GM12878 (cell line): ENCODE measurements at regions not wholly inside any gene's neighbourhood (a gene's known extent, or its start where the extent isn't known, plus 50 kb on each side); places are given as distances from the start of the nearest gene placed in this dataset.

Experiments used
- ATAC-seq: fragments of 200-7000 bp; cut with Tn5 transposase; 3 replicates; pipeline ENCODE4 v1.9.1; 2020; ENCODE audit warnings: mild to moderate bottlenecking, moderate library complexity
- BruUV-seq: library from RNA; stranded (reverse); fragments of 400-500 nt; replicated peaks from 2 replicates; lab custom pipeline; 2021; lab: Mats Ljungman, UMichigan
- CTCF ChIA-PET: fragments of 300-600 bp; sonication (Branson Sonifier 250); formaldehyde crosslinking; extraction: SDS; loops from one replicate; lab custom pipeline; 2021; ENCODE audit warnings: inconsistent platforms; lab: Yijun Ruan, JAX
- POLR2A ChIA-PET: fragments of 350-600 bp; formaldehyde crosslinking; extraction: SDS; loops from one replicate; lab custom pipeline; 2021; ENCODE audit warnings: inconsistent platforms; lab: Charles Lee
- RAD21 ChIA-PET: fragments of 300-600 bp; sonication (Branson Sonifier 250); formaldehyde crosslinking; loops from one replicate; lab custom pipeline; 2023; ENCODE audit warnings: antibody characterized with exemption; ENCODE audit not compliant: unreplicated experiment; lab: Charles Lee
- SMC1A ChIA-PET: fragments of 300-600 bp; sonication (Branson Sonifier 250); formaldehyde crosslinking; loops from one replicate; lab custom pipeline; 2023; ENCODE audit not compliant: unreplicated experiment, uncharacterized antibody; lab: Charles Lee
- DNase-seq: peaks from one replicate; pipeline ENCODE4 v3.0.0-alpha.2; 2011; ENCODE audit warnings: low read depth, low spot score
- FAIRE-seq: peaks from 3 replicates; lab custom pipeline; 2011; peaks lifted over from hg19 to GRCh38; lab: Jason Lieb, UNC
- H2AFZ ChIP-seq: 2 replicates; pipeline ENCODE4 v1.6.0; 2011; ENCODE audit warnings: low read depth, low read length, control low read depth; ENCODE audit not compliant: control insufficient read depth
- H3K27ac ChIP-seq: 2 replicates; pipeline ENCODE4 v1.5.1; 2011; ENCODE audit warnings: control low read depth; ENCODE audit not compliant: control insufficient read depth, insufficient read depth
- H3K27me3 ChIP-seq, 2 experiments: replicated peaks in 1 of 2; 2 replicates each; pipeline versions ENCODE4 v1.6.0 to v1.6.1; 2011; ENCODE audit warnings: low read length in 1 of 2; ENCODE audit not compliant: control insufficient read depth in 2 of 2, insufficient read depth in 2 of 2
- H3K36me3 ChIP-seq, 2 experiments: 2 replicates each; pipeline ENCODE4 v1.5.1; 2011; ENCODE audit warnings: low read length in 1 of 2; ENCODE audit not compliant: control insufficient read depth in 2 of 2, insufficient read depth in 2 of 2
- H3K4me1 ChIP-seq: 2 replicates; pipeline ENCODE4 v1.6.1; 2011; ENCODE audit warnings: mild to moderate bottlenecking, low read length, moderate library complexity, mixed read lengths; ENCODE audit not compliant: control insufficient read depth, insufficient read depth
- H3K4me2 ChIP-seq: 2 replicates; pipeline ENCODE4 v1.6.0; 2011; ENCODE audit warnings: control low read depth; ENCODE audit not compliant: control insufficient read depth, insufficient read depth
- H3K4me3 ChIP-seq: fragments of 200-600 bp; sonication (generic); 2 replicates; pipeline ENCODE4 v1.5.1; 2016
- H3K79me2 ChIP-seq: 2 replicates; pipeline ENCODE4 v1.6.0; 2011; ENCODE audit warnings: low read length; ENCODE audit not compliant: control insufficient read depth, insufficient read depth
- H3K9ac ChIP-seq: 2 replicates; pipeline ENCODE4 v1.8.0; 2011; ENCODE audit warnings: low read length, control low read depth, mixed read lengths; ENCODE audit not compliant: control insufficient read depth, insufficient read depth
- H3K9me3 ChIP-seq: replicated peaks from 3 replicates; pipeline ENCODE4 v1.5.1; 2011; ENCODE audit warnings: mild to moderate bottlenecking, low read length; ENCODE audit not compliant: control insufficient read depth, insufficient read depth
- H4K20me1 ChIP-seq: 2 replicates; pipeline ENCODE4 v1.6.0; 2011; ENCODE audit not compliant: control insufficient read depth, insufficient read depth
- CHD2 ChIP-seq: IDR thresholded peaks from 2 replicates; pipeline ENCODE4 v1.6.1; 2011; ENCODE audit warnings: low read depth, low read length, improper control_type of control experiment, borderline replicate concordance
- EP300 ChIP-seq, 2 experiments: fragments of 150-350 bp in 1 of 2; IDR thresholded peaks; 2 replicates each; pipeline ENCODE4 v1.6.1; 2011 to 2012; ENCODE audit warnings: low read depth in 2 of 2, low read length in 2 of 2, borderline replicate concordance in 1 of 2, improper control_type of control experiment in 1 of 2, inconsistent platforms in 1 of 2; ENCODE audit not compliant: control insufficient read depth in 1 of 2
- HCFC1 ChIP-seq: fragments of 150-350 bp; IDR thresholded peaks from 2 replicates; pipeline ENCODE4 v1.6.1; 2014; ENCODE audit warnings: low read length
- IRF5 ChIP-seq: fragments of 450-650 bp; IDR thresholded peaks from 2 replicates; pipeline ENCODE4 v1.6.1; 2017; ENCODE audit warnings: borderline replicate concordance
- NR2C1 ChIP-seq: fragments of 450-650 bp; IDR thresholded peaks from 2 replicates; pipeline ENCODE4 v1.6.1; 2017; ENCODE audit warnings: antibody characterized with exemption, mild to moderate bottlenecking, moderate library complexity
- POLR2AphosphoS2 ChIP-seq: IDR thresholded peaks from 2 replicates; pipeline ENCODE4 v1.6.1; 2011; ENCODE audit warnings: low read depth, mild to moderate bottlenecking, low read length, improper control_type of control experiment, moderate library complexity
- RCOR1 ChIP-seq: conservative IDR thresholded peaks from 2 replicates; pipeline ENCODE4 v1.6.1; 2012; ENCODE audit warnings: low read depth, low read length, improper control_type of control experiment
- ZZZ3 ChIP-seq: IDR thresholded peaks from 2 replicates; pipeline ENCODE4 v1.6.1; 2011; ENCODE audit warnings: low read depth; ENCODE audit not compliant: control insufficient read depth, insufficient read length
- WGBS: methylation state at CpG from one replicate; pipeline ENCODE4 v1.1.6; 2016; ENCODE audit warnings: low lambda C conversion rate; ENCODE audit not compliant: insufficient replicate concordance, insufficient coverage; ENCODE audit errors: missing lambda C conversion rate; 5-methylcytosine and 5-hydroxymethylcytosine counted together
- in situ Hi-C: fragments of 300-500 bp; cut with MboI; formaldehyde crosslinking; loops from 9 replicates; pipeline ENCODE4 v1.14.3; 2018; ENCODE audit warnings: mixed read lengths
- intact Hi-C: fragments of 100-400 bp; cut with micrococcal nuclease; formaldehyde crosslinking; loops from one replicate; pipeline ENCODE4 v1.14.2; 2022; ENCODE audit not compliant: unreplicated experiment
- TF ChIP-seq, protein P1 (sequence below): fragments of 450-650 bp; IDR thresholded peaks from 2 replicates; pipeline ENCODE4 v1.6.1; 2017; ENCODE audit warnings: mild to moderate bottlenecking, moderate library complexity

DNA sequence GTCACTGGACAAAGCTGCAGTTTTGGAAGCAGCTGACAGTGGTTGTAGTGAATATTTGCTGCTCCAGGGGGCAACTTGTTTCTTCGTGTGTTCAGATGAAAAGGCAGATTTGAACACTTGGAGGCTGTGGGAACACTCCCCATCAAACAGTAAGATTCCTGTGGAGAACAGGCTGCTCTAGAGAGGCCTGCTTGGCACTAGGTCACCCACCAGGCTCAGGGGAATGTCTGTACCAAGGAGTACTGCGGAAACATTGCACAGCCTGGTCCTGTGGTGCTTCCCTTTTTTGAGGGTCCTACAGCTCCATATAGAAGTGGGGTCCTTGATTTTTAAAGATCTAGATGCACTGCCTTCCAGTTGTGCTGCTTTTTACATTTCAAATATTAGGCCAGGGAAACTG lies 97.5 kb downstream of the CXCL12 start:
- Histone ChIP-seq H3K36me3 (no peaks in the 10 kb centered on the region), H4K20me1 (no peaks in the 10 kb centered on the region), H3K27ac (no peak overlapping the region), H2AFZ (no peak overlapping the region), H3K9me3 (no peaks in the 10 kb centered on the region), H3K27me3 (no peaks in the 10 kb centered on the region; a peak in 1 of 4 replicates), H3K4me1 (no peaks in the 10 kb centered on the region), H3K4me3 (no peak overlapping the region), H3K9ac (no peak overlapping the region), H3K4me2 (no peak overlapping the region), H3K79me2 (no peaks in the 10 kb centered on the region)
- POLR2A ChIA-PET: no interaction called here
- DNase-seq: no peak
- no peak for FAIRE-seq
- in situ Hi-C loops: no loop called here
- RAD21 ChIA-PET: no interaction called here
- 71% methylated on average over 2 of the region's 2 CpGs for WGBS
- intact Hi-C loops: no loop called here
- no peak for ATAC-seq
- BruUV-seq: no TSS peak
- CTCF ChIA-PET: interaction anchor here (2.3 kb wide), 1 partner anchor 21 kb away, joined by 6 read pairs; no protein-coding TSS in a partner anchor
- TF ChIP-seq CHD2: no peak
- SMC1A ChIA-PET: no interaction called here

- no peaks in the 10 kb centered on the region for H3K9me3 ChIP-seq
- intact Hi-C loops (no loop called here), in situ Hi-C loops (no loop called here)
- ChIA-PET SMC1A (interaction anchor here (2.1 kb wide), 1 partner anchor 29 kb away, joined by 6 read pairs; no protein-coding TSS in a partner anchor), CTCF (no interaction called here), RAD21 (no interaction called here), POLR2A (no interaction called here)
- H3K27ac ChIP-seq: no peak overlapping the region
- H2AFZ ChIP-seq: no peak overlapping the region
- H3K27me3 ChIP-seq: no peaks in the 10 kb centered on the region; a peak in 1 of 4 replicates
- no peak overlapping the region for H3K4me3 ChIP-seq
- no peaks in the 10 kb centered on the region for H3K79me2 ChIP-seq
- ATAC-seq (no peak), FAIRE-seq (no peak), DNase-seq (no peak)
- H3K9ac ChIP-seq: no peak overlapping the region
- 56% methylated on average over 6 of the region's 6 CpGs for WGBS
- H3K4me2 ChIP-seq: no peak overlapping the region
- no peaks in the 10 kb centered on the region for H4K20me1 ChIP-seq
- no TSS peak for BruUV-seq
- no peaks in the 10 kb centered on the region for H3K36me3 ChIP-seq
- no peaks in the 10 kb centered on the region for H3K4me1 ChIP-seq
- TF ChIP-seq HCFC1: no peak
- TF ChIP-seq, protein P1, sequence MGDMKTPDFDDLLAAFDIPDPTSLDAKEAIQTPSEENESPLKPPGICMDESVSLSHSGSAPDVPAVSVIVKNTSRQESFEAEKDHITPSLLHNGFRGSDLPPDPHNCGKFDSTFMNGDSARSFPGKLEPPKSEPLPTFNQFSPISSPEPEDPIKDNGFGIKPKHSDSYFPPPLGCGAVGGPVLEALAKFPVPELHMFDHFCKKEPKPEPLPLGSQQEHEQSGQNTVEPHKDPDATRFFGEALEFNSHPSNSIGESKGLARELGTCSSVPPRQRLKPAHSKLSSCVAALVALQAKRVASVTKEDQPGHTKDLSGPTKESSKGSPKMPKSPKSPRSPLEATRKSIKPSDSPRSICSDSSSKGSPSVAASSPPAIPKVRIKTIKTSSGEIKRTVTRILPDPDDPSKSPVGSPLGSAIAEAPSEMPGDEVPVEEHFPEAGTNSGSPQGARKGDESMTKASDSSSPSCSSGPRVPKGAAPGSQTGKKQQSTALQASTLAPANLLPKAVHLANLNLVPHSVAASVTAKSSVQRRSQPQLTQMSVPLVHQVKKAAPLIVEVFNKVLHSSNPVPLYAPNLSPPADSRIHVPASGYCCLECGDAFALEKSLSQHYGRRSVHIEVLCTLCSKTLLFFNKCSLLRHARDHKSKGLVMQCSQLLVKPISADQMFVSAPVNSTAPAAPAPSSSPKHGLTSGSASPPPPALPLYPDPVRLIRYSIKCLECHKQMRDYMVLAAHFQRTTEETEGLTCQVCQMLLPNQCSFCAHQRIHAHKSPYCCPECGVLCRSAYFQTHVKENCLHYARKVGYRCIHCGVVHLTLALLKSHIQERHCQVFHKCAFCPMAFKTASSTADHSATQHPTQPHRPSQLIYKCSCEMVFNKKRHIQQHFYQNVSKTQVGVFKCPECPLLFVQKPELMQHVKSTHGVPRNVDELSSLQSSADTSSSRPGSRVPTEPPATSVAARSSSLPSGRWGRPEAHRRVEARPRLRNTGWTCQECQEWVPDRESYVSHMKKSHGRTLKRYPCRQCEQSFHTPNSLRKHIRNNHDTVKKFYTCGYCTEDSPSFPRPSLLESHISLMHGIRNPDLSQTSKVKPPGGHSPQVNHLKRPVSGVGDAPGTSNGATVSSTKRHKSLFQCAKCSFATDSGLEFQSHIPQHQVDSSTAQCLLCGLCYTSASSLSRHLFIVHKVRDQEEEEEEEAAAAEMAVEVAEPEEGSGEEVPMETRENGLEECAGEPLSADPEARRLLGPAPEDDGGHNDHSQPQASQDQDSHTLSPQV: no peak
- TF ChIP-seq EP300 (IDR thresholded peaks at IDR 0.05; ENCODE audit: borderline replicate concordance in 1 of 2, control insufficient read depth in 1 of 2, low read depth in 2 of 2, low read length in 2 of 2): no peak
- TF ChIP-seq NR2C1: no peak
- no peak for TF ChIP-seq IRF5
- no peak for TF ChIP-seq ZZZ3
- no peak for TF ChIP-seq RCOR1
- no peak for TF ChIP-seq POLR2AphosphoS2
Measured at GRCh38 chr10:44284198-44285084, 100.5 kb downstream of the CXCL12 start.
